RWPE2 (cell line): ENCODE measurements at regions not wholly inside any gene's neighbourhood (a gene's known extent, or its start where the extent isn't known, plus 50 kb on each side); places are given as distances from the start of the nearest gene placed in this dataset.

ENCODE experiments used
- ATAC-seq: fragments of 200-7000 bp; cut with Tn5 transposase; 3 replicates; pipeline ENCODE4 v1.9.1; 2021; ENCODE audit warnings: low read depth
- DNase-seq: peaks from one replicate; pipeline ENCODE4 v3.0.0-alpha.2; 2020; ENCODE audit warnings: low spot score
- H3K27ac ChIP-seq: fragments of 450-650 bp; 2 replicates; pipeline ENCODE4 v1.5.1; 2017; ENCODE audit warnings: mild to moderate bottlenecking; ENCODE audit not compliant: poor library complexity, severe bottlenecking
- H3K27me3 ChIP-seq: fragments of 250-450 bp; sonication (Bioruptor Pico); 2 replicates; pipeline ENCODE4 v1.5.1; 2021; ENCODE audit warnings: mild to moderate bottlenecking, moderate library complexity; ENCODE audit not compliant: insufficient read depth, poor library complexity, severe bottlenecking
- H3K36me3 ChIP-seq: fragments of 250-450 bp; sonication (Bioruptor Pico); 2 replicates; pipeline ENCODE4 v1.5.1; 2020; ENCODE audit warnings: low read depth, mild to moderate bottlenecking, moderate library complexity
- H3K4me1 ChIP-seq: fragments of 250-450 bp; sonication (Bioruptor Pico); 2 replicates; pipeline ENCODE4 v1.5.1; 2021; ENCODE audit warnings: mild to moderate bottlenecking, moderate library complexity; ENCODE audit not compliant: insufficient read depth, poor library complexity, severe bottlenecking
- H3K4me3 ChIP-seq: fragments of 250-450 bp; sonication (Bioruptor Pico); 2 replicates; pipeline ENCODE4 v1.5.1; 2021; ENCODE audit warnings: mild to moderate bottlenecking, moderate library complexity; ENCODE audit not compliant: severe bottlenecking
- H3K9me3 ChIP-seq: fragments of 250-450 bp; sonication (Bioruptor Pico); 2 replicates; pipeline ENCODE4 v1.5.1; 2021; ENCODE audit warnings: mild to moderate bottlenecking, moderate library complexity; ENCODE audit not compliant: severe bottlenecking
- TF ChIP-seq, protein P1 (sequence below): fragments of 450-650 bp; IDR thresholded peaks from one replicate; pipeline ENCODE4 v1.5.1; 2017; ENCODE audit warnings: mild to moderate bottlenecking, moderate library complexity; ENCODE audit not compliant: poor library complexity, severe bottlenecking

- Histone ChIP-seq H3K9me3 (no peaks in the 10 kb centered on the region), H3K36me3 (no peaks in the 10 kb centered on the region), H3K27ac (no peak overlapping the region), H3K27me3 (peaks cover 2% of the 10 kb centered on the region), H3K4me3 (no peak overlapping the region), H3K4me1 (no peaks in the 10 kb centered on the region)
- no peak for ATAC-seq
- no peak for DNase-seq
- TF ChIP-seq, protein P1, sequence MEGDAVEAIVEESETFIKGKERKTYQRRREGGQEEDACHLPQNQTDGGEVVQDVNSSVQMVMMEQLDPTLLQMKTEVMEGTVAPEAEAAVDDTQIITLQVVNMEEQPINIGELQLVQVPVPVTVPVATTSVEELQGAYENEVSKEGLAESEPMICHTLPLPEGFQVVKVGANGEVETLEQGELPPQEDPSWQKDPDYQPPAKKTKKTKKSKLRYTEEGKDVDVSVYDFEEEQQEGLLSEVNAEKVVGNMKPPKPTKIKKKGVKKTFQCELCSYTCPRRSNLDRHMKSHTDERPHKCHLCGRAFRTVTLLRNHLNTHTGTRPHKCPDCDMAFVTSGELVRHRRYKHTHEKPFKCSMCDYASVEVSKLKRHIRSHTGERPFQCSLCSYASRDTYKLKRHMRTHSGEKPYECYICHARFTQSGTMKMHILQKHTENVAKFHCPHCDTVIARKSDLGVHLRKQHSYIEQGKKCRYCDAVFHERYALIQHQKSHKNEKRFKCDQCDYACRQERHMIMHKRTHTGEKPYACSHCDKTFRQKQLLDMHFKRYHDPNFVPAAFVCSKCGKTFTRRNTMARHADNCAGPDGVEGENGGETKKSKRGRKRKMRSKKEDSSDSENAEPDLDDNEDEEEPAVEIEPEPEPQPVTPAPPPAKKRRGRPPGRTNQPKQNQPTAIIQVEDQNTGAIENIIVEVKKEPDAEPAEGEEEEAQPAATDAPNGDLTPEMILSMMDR: no peak
Measured at GRCh38 chr11:81424822-81425221, 1308.8 kb downstream of the FAM181B start.

DNA sequence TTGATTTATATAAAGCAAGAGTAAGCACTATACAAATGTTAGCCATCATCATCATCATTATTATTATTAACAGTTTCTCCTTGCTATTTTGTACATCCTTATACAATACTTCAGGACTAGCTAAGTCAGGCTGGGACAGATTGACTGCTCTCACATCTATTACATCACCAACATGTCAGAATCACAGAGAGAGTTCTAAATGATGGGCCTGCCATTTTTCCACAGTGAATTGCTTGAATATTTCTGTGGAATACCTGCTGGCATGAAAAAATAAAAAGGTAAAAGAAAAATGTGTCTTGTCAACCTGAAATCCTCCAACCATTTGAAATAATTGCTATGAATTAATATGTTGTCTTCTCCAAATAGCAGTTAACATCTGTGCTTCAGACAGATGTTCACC, 1311.3 kb downstream of the FAM181B start:
- no peak for ATAC-seq
- TF ChIP-seq, protein P1: no peak
- H3K27me3 ChIP-seq: peaks cover 2% of the 10 kb centered on the region
- H3K36me3 ChIP-seq: no peaks in the 10 kb centered on the region
- H3K4me1 ChIP-seq: no peaks in the 10 kb centered on the region
- no peak for DNase-seq
- no peaks in the 10 kb centered on the region for H3K9me3 ChIP-seq
- H3K4me3 ChIP-seq: no peak overlapping the region
- H3K27ac ChIP-seq: no peak overlapping the region

DNA sequence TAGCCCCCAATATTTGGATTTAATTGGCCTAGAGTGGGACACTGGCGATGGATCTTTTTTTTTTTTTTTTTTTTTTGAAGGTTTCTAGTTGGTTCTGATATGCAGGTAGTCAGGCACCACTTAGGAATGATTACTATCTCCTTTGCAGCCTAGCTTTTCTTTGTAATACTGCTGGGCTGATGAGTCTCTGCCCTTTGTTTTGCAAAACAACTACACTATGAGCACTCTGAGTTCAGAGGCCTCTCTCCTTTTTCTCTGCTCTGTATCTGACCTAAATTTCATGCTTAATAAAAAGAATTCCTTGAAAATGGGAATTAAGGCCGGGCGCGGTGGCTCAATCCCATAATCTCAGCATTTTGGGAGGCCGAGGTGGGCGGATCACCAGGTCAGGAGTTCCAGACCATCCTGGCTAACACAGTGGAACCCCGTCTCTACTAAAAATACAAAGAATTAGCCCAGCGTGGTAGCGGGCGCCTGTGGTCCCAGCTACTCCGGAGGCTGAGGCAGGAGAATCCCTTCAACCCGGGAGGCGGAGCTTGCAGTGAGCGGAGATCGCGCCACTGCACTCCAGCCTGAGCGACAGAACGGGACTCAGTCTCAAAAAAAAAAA, 1312.3 kb downstream of the FAM181B start:
- ATAC-seq: no peak
- Histone ChIP-seq H3K4me3 (no peak overlapping the region), H3K4me1 (no peaks in the 10 kb centered on the region), H3K27ac (no peak overlapping the region), H3K36me3 (no peaks in the 10 kb centered on the region), H3K27me3 (peaks cover 2% of the 10 kb centered on the region), H3K9me3 (no peaks in the 10 kb centered on the region)
- DNase-seq: no peak
- TF ChIP-seq, protein P1: no peak

GRCh38 chr11:81420668-81421250, 1312.9 kb downstream of the FAM181B start:
- no peak overlapping the region for H3K4me3 ChIP-seq
- no peaks in the 10 kb centered on the region for H3K4me1 ChIP-seq
- no peak for DNase-seq
- H3K27me3 ChIP-seq: peaks cover 2% of the 10 kb centered on the region
- TF ChIP-seq, protein P1: peak; percentile 10
- no peaks in the 10 kb centered on the region for H3K36me3 ChIP-seq
- H3K27ac ChIP-seq: no peak overlapping the region
- H3K9me3 ChIP-seq: no peaks in the 10 kb centered on the region
- ATAC-seq: no peak

DNA sequence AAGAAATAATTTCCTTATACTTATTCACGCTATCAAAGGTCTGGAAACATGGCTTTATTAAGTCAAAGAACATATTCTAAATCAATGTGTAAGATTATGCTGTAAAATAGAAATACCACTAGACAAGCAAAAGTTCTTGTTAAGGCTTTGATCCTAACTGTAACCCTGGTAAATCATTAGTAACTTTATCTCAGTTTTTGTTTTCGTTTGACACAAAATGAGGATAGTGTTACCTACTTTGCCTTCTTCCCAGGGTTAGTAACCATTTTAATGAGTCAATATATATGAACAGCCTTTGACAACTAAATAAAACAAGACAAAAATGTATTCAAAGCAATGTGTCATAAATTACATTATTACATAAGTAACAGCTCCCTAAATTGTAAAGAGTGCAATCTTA, 1336.3 kb downstream of the FAM181B start:
- no peak overlapping the region for H3K27ac ChIP-seq
- no peaks in the 10 kb centered on the region for H3K9me3 ChIP-seq
- no peak overlapping the region for H3K4me3 ChIP-seq
- H3K4me1 ChIP-seq: no peaks in the 10 kb centered on the region
- DNase-seq (no peak), ATAC-seq (no peak)
- H3K36me3 ChIP-seq: no peaks in the 10 kb centered on the region
- H3K27me3 ChIP-seq: no peaks in the 10 kb centered on the region
- TF ChIP-seq, protein P1: no peak
